ENCODE measurements at regions not wholly inside any gene's neighbourhood (a gene's known extent, or its start where the extent isn't known, plus 50 kb on each side); places are given as distances from the start of the nearest gene placed in this dataset.
"Not testable (repeated sequence)": the region's sequence is repeated elsewhere in the genome, so short reads cannot be mapped to it uniquely, and the experiment has no call there.

DNA sequence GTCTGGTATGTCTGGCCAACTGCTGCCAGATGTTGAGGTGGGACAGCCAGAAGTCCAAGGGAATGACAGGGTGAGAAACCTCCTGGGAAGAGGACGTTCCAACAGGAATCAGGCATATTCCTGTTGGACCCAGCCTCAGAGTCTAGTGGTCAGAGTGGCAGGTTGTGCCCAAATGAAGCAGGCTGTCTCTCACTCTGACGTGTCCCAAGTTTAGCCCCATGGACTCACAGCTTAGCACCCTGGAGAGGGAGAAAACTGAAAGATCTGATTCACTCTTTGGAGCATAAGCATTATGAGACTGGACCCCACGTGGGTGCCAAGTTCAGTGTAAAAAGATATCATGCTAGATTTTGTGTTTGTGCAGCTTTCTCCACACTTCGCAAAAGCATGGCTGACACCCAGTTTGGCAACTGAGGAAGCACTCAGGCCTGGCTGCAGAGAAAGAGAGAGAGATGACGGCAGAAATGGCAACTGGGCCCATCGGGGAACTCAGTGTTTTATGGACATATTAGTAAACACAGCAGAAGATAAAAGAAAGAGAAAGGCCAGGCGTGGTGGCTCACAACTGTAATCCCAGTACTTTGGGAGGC lies 88.2 kb upstream of the LMCD1 start:
- no peak for DNase-seq

- no peak for DNase-seq
Measured at GRCh38 chr3:8416965-8417364, 84.7 kb upstream of the LMCD1 start.

DNA sequence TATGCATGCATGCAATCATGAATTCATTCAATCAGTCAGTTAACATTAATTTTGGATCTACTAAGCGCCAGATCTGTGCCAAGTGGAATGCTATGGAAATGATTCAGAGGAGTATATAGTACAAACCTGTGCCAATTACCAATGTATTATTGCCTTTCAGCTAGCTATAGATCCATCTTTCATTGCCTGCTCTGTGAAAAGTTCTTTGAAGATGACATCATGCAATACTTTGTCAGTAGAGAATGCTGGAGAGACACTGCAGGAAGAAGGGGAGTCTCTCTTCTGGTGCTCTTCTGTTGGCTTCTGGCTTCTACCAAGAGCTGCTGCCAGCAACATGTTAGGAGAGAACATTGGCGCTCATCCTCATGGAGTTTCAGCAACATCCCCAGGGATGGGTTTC lies 81.0 kb upstream of the LMCD1 start:
- DNase-seq = no peak

GRCh38 chr3:8421267-8421666 lies 80.4 kb upstream of the LMCD1 start:
- no peak for DNase-seq

DNA sequence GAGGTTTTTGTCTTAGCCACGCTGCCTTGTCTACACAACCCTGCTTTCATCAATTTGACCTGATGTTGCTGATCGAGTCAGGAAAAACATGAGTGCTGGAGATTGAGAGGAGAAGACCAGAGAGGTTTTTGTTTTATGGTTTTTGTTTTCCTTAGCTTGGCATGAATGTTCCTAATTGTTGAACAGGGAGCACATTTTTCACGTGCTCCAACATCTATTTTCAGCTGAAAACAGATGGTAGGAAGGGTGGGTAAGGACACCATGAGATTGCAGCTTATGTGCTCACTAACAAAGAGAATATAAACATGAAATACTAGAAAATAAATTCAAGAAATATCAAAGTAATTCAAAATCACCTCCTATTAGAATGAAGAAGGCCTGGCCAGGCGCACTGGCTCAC lies 79.9 kb upstream of the LMCD1 start:
- DNase-seq = no peak

- no peak for DNase-seq
Measured at GRCh38 chr3:8423307-8423706, 78.3 kb upstream of the LMCD1 start.

DNA sequence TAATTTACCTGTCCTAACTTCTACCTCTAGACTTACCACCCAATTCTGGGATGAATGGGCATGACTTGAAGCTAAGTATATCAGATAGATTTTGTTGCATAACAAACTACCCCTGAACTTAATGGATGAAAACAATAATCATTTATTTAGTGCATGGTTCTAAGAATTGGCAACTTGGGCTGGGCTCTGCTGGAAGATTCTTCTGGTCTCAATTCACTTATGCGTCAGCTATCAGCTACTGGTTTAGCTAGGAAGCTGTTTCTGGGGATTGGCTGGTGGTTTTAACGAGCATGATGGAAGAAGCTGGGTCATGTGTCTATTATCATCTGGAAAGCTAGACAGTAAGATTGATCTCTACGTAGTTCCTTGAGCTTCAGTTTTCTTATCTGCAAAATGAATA lies 77.3 kb upstream of the LMCD1 start:
- DNase-seq = no peak

DNA sequence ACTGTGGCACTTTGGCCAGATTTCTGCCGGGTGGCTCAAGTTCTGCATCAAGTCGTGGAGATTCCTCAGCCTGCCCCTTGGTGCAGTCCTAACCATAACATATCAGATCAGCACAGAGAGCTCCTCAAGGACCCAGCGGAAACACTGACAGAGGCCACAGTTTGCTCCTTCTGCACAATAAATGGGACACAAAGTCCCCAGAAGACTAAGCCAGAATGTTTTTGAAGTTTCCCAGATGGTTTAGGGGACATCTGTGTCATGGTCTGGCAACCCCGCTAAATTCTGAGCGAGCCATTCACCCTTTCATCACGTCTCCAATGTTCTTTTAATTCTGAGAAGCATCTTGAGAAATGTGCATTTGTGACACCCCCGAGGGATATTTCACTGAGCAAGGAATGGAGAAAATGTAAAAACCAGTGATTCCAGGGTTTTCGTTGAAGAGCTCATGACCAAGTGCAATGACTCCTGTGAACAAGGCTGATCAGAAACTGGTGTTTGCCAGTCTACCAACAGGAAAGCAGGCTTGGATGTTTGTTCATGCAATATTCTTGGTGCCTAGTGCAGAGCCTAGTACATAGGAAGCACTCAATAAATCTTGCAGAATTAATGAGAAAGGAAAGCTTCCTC lies 64.8 kb upstream of the LMCD1 start:
- DNase-seq = no peak

- DNase-seq = no peak
Measured at GRCh38 chr3:8438507-8439079, 63.0 kb upstream of the LMCD1 start.

- not testable (repeated sequence) for DNase-seq
Measured at GRCh38 chr3:8440142-8440541, 61.5 kb upstream of the LMCD1 start.

DNA sequence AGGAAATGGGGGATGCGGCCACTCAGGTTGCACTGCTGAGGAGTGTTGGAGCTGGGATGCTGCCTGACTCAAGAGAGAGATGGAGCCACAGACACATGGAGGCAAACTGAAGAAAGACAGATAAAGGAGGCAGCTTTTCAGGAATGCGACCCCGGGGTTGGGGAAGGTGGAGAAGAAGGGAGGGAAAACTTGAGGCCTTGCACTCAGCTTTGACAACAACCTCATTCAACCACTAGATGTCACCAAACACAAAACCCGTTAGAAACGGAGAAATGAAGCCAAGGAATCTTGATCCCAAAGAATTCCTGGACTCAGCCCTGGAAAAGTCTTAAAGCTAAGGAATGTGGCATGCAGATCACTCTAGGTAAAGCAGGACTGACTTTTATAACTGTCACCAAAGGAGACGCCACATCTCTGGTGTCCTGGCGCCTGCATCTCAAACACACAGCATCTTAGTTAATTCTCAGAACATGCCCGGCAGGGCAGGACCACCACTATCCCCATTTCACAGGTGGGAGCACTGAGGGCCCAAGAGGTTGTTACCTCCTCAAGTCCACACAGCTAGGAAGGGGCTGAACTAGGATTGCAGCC lies 59.6 kb upstream of the LMCD1 start:
- DNase-seq = peak in 13 of 58 donors; percentile 2 to 64 (median 15)

DNA sequence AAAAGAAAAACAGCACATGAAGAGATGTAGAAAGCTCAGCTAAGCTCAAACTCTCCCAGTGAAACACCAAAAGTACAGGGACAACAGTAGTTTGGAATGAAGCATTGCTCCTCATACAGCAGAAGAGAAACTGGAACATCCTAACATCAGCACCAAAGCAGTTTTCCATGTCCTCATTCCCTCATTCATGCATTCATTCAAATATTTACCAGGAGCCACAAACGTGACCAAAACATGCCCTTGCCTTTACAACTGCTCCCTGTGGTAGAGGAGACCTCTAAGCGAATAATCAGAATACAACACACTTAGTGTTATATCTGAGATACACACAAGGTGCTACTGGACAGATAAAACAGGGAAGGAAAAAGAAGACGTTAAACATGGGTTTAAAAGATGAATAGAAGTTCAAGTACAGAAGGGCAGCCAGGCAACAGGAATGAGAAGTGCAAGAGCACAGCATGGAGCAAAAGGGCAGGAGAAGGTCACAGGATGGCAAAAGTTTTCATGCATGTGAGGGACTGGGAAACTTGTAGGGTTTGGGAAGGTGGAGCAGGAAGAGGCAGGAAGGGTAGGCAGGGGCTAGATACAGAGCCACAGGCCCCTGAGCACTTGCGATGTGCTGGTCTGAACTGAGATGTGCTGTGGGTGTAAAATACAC lies 58.5 kb upstream of the LMCD1 start:
- no peak for DNase-seq

DNA sequence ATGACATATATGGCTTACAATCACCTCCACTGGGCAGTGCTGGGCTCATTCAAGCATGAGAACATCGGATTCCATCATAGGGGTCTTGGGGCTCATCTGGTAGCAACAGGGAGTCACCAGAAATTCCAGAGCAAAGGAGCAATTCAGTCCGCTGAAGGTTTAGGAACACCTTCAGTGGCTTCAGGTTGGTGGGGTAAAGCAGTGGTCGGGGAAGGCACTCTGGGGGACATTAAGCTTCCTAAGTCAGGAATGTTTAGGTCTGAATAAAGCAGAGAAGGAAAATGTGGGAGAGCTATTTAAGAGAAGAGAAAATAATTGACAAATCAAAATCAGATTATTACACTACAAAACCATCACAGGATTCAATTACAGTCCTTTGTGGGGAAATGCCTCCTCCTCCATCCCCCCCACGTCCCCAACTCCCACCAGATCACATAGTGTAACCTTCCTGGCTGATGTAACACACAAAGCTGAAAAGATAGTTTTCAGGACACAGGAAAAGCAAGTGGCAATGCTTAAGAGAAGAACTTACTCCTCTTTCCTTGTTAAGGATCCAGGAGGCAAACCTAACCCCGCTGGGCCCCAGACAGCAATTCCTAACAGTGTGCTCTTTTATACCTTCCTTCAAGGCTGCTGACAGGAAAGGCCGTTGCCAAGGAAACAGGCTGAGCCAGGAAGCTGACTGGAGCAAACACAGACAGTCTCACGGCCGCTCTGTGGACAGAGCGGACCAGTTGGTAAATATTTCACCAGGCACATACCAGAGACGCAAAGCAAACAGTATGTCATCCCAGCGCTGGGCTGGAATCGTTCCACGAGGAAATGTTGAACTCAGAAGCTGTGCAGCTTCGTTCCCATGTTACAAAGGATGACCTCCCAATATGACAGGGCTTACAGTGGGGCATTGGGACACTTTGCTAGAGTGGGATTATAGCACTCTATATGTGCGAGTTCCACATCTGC lies 57.5 kb upstream of the LMCD1 start:
- DNase-seq = peak in 45 of 58 donors; percentile 3 to 63 (median 29)

DNA sequence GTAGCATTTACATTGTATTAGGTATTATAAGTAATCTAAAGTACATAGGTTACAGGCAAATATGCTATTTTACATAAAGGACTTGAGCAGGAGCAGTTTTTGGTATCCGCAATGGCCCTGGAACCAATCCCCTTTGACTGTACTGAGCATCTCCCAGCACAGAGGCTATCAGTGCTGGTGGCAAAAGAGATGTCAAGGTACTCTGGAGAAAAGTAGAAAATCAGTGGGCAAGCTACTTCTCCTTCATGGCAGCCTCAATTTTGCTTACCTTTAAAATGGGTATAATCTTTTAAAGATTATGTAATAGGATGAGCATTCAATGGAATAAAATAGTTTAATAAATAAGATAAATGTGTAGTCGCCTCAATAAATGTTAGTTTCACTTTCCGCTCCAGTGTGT lies 56.7 kb upstream of the LMCD1 start:
- no peak for DNase-seq

DNA sequence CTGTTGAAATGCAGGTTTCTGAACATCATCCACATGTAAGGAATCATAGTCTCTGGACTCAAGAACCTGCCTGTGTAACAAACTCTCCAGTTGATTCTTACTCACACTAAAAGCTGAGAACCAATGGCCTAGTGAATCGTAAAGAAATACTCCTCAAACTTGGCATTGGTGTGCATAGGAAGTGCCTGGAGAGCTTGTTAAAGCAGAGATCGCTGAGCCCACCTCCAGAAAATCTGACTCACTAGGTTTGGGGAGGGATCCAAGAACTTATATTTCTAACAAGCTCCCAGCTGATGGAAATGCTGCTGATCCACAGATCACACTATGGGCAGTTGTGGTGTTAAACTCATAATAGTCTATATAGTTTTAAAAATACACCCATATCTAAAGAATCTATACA lies 55.8 kb upstream of the LMCD1 start:
- DNase-seq = peak in 11 of 58 donors; percentile 3 to 67 (median 12)

- DNase-seq = no peak
Measured at GRCh38 chr3:8446845-8447244, 54.8 kb upstream of the LMCD1 start.

- DNase-seq = no peak
Measured at GRCh38 chr3:8450618-8451017, 51.0 kb upstream of the LMCD1 start.

DNA sequence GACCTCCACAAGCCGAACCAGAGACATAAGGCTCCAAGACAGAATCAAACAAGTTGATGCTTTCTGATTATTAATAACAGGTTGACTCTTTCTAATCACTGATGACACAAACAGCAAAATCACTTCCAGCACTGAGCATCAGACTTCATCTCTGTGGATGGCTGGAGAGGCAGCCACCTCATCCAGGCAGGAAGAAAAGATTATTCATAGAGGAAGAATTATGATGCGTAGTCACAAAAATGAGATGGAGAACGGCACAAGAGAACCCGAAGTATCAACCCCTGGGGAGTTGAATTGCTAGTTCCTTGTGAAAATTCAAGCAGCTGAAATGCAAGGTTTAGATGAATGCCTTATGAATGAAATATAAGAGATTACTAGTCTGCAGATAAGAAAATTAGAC lies 49.9 kb upstream of the LMCD1 start:
- no peak for DNase-seq

Data from anterior cingulate cortex (tissue), 58 donors.